Osteoblast (primary cell): ENCODE measurements at regions not wholly inside any gene's neighbourhood (a gene's known extent, or its start where the extent isn't known, plus 50 kb on each side); places are given as distances from the start of the nearest gene placed in this dataset.
A peak's percentile ranks its signal among the peaks of the same experiment; 100 is the strongest.

Experiments
- DNase-seq: peaks from one replicate; pipeline ENCODE4 v3.0.0; 2011; ENCODE audit warnings: low spot score, mixed read lengths; ENCODE audit not compliant: insufficient read length; ENCODE audit errors: missing footprints
- H2AFZ ChIP-seq: 2 replicates; pipeline ENCODE4 v1.6.0; 2011; ENCODE audit warnings: mild to moderate bottlenecking, low read length
- H3K27ac ChIP-seq: 2 replicates; pipeline ENCODE4 v1.5.1; 2011; ENCODE audit warnings: mild to moderate bottlenecking, low read depth, low read length, moderate library complexity
- H3K27me3 ChIP-seq: 2 replicates; pipeline ENCODE4 v1.6.0; 2012; ENCODE audit warnings: mild to moderate bottlenecking, control low read depth, inconsistent platforms, low read length, moderate library complexity; ENCODE audit not compliant: insufficient read depth
- H3K36me3 ChIP-seq: 2 replicates; pipeline ENCODE4 v1.5.1; 2011; ENCODE audit warnings: mild to moderate bottlenecking, low read length, control low read depth, moderate library complexity; ENCODE audit not compliant: insufficient read depth
- H3K4me1 ChIP-seq: 2 replicates; pipeline ENCODE4 v1.5.1; 2011; ENCODE audit warnings: mild to moderate bottlenecking, low read length, control low read depth, moderate library complexity; ENCODE audit not compliant: insufficient read depth
- H3K4me2 ChIP-seq: 2 replicates; pipeline ENCODE4 v1.6.0; 2011; ENCODE audit warnings: mild to moderate bottlenecking, low read length; ENCODE audit not compliant: insufficient read depth
- H3K4me3 ChIP-seq: fragments of 200-600 bp; sonication (generic); 3 replicates; pipeline ENCODE4 v1.5.1; 2012; ENCODE audit warnings: mild to moderate bottlenecking, low read length, inconsistent platforms; ENCODE audit not compliant: insufficient read depth
- H3K79me2 ChIP-seq: 2 replicates; pipeline ENCODE4 v1.6.0; 2012; ENCODE audit warnings: mild to moderate bottlenecking, low read length, control low read depth, inconsistent platforms; ENCODE audit not compliant: insufficient read depth
- H3K9me3 ChIP-seq: 2 replicates; pipeline ENCODE4 v1.5.1; 2011; ENCODE audit warnings: low read depth, low read length, control low read depth
- H4K20me1 ChIP-seq: 2 replicates; pipeline ENCODE4 v1.6.0; 2012; ENCODE audit warnings: mild to moderate bottlenecking, low read length, control low read depth; ENCODE audit not compliant: insufficient read depth
- TF ChIP-seq, protein P1 (sequence below): IDR thresholded peaks from 2 replicates; pipeline ENCODE4 v1.5.1; 2011; ENCODE audit warnings: mild to moderate bottlenecking, low read depth, low read length, moderate library complexity; ENCODE audit errors: extremely low read depth

DNA sequence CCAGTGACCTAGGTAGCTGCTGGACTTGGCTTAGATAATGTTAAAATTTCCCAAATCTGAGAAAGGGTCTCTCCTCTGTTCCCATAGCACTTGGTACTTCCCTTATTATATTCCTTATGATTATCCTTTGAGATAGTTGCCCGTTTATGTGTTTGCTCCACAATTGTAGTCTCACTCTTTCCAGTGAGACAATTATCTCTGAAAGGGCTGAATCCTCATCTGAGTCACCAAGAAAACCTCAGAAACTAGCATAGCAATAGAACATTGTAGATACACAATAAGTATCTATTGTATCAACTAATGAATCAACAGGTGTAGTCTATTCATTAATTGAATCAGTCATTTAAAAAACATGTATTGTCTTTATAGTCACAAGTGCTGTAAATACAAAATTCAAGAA, 119.1 kb upstream of the FAR2 start:
- TF ChIP-seq, protein P1, sequence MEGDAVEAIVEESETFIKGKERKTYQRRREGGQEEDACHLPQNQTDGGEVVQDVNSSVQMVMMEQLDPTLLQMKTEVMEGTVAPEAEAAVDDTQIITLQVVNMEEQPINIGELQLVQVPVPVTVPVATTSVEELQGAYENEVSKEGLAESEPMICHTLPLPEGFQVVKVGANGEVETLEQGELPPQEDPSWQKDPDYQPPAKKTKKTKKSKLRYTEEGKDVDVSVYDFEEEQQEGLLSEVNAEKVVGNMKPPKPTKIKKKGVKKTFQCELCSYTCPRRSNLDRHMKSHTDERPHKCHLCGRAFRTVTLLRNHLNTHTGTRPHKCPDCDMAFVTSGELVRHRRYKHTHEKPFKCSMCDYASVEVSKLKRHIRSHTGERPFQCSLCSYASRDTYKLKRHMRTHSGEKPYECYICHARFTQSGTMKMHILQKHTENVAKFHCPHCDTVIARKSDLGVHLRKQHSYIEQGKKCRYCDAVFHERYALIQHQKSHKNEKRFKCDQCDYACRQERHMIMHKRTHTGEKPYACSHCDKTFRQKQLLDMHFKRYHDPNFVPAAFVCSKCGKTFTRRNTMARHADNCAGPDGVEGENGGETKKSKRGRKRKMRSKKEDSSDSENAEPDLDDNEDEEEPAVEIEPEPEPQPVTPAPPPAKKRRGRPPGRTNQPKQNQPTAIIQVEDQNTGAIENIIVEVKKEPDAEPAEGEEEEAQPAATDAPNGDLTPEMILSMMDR = no peak
- no peak overlapping the region for H3K27ac ChIP-seq
- no peak overlapping the region for H3K4me2 ChIP-seq
- H3K79me2 ChIP-seq = no peaks in the 10 kb centered on the region
- H3K36me3 ChIP-seq = no peaks in the 10 kb centered on the region
- H3K4me1 ChIP-seq = no peaks in the 10 kb centered on the region
- H2AFZ ChIP-seq = no peak overlapping the region
- no peaks in the 10 kb centered on the region for H4K20me1 ChIP-seq
- no peaks in the 10 kb centered on the region for H3K9me3 ChIP-seq
- H3K4me3 ChIP-seq = no peak overlapping the region
- peak; percentile 37 for DNase-seq
- peaks cover 7% of the 10 kb centered on the region for H3K27me3 ChIP-seq

DNA sequence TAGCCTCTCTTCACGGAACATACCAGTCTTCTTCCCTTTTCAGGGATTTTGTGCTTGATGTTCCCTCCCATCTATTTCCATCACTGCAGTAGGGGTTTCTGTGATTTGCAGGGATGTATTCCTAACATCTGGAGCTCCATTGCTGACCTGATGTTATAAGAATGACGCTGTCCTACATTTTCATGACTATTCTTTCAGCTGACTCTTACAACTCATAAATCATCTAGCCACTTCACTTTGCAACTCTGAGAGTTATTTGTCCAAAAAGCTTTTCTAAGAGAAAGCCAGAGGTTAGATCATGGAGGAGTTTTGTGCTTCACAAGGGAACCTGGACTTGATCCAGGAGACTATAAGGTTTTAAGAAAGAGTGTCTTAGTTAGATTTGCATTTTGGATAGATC, 116.6 kb upstream of the FAR2 start:
- peaks cover 7% of the 10 kb centered on the region for H3K27me3 ChIP-seq
- H3K4me2 ChIP-seq = no peak overlapping the region
- no peaks in the 10 kb centered on the region for H3K9me3 ChIP-seq
- no peaks in the 10 kb centered on the region for H3K4me1 ChIP-seq
- H4K20me1 ChIP-seq = no peaks in the 10 kb centered on the region
- no peak overlapping the region for H2AFZ ChIP-seq
- no peak overlapping the region for H3K27ac ChIP-seq
- TF ChIP-seq, protein P1 = no peak
- H3K36me3 ChIP-seq = no peaks in the 10 kb centered on the region
- no peaks in the 10 kb centered on the region for H3K79me2 ChIP-seq
- H3K4me3 ChIP-seq = no peak overlapping the region
- DNase-seq = no peak

DNA sequence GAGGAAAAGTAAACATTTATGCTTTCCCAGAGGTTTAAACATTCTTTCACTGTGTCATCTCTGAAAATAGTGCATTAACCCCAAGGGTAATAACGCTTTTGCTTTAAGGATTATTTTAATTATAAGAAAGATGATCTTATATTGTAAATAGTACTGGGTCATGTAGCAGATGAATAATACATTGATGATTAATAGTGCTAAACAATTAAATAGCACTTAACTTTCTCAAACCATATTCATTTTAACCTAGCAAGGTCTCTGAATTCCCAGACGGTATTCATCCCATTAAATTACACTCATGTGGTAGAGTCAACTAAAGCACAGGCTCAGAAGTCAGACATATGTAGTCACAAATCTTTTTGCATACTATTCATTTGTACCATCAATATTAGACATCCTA, 115.6 kb upstream of the FAR2 start:
- no peak for DNase-seq
- no peak overlapping the region for H3K4me3 ChIP-seq
- H3K27me3 ChIP-seq = peaks cover 7% of the 10 kb centered on the region
- H3K27ac ChIP-seq = no peak overlapping the region
- H3K4me1 ChIP-seq = no peaks in the 10 kb centered on the region
- H3K9me3 ChIP-seq = no peaks in the 10 kb centered on the region
- H3K79me2 ChIP-seq = no peaks in the 10 kb centered on the region
- no peaks in the 10 kb centered on the region for H3K36me3 ChIP-seq
- TF ChIP-seq, protein P1 = no peak
- H4K20me1 ChIP-seq = no peaks in the 10 kb centered on the region
- no peak overlapping the region for H2AFZ ChIP-seq
- H3K4me2 ChIP-seq = no peak overlapping the region

DNA sequence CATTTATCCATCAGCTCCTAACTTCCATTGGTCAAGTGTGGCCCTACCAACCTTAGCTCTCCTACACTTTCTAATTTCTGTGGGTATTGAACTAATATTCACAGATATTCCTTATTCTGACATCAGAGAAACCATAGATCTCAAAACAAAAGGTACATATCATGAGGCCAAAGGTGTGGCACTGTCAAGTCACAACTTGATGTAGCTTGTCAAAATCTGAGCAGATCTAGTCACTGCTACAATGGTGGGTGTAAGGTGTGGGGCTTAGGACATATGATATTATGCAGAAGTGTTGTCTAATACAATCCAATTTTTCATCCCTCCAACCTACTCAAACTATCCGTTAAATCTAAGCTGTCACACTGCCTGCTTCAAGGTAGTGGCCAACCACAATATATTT, 114.0 kb upstream of the FAR2 start:
- no peaks in the 10 kb centered on the region for H3K9me3 ChIP-seq
- TF ChIP-seq, protein P1 = no peak
- H3K27me3 ChIP-seq = peaks cover 7% of the 10 kb centered on the region
- H2AFZ ChIP-seq = no peak overlapping the region
- H4K20me1 ChIP-seq = no peaks in the 10 kb centered on the region
- no peak overlapping the region for H3K4me3 ChIP-seq
- no peak overlapping the region for H3K27ac ChIP-seq
- H3K79me2 ChIP-seq = no peaks in the 10 kb centered on the region
- no peaks in the 10 kb centered on the region for H3K36me3 ChIP-seq
- H3K4me2 ChIP-seq = no peak overlapping the region
- H3K4me1 ChIP-seq = peaks cover 11% of the 10 kb centered on the region
- no peak for DNase-seq
